Upper lobe of left lung (tissue), 6 donors: ENCODE measurements at regions not wholly inside any gene's neighbourhood (a gene's known extent, or its start where the extent isn't known, plus 50 kb on each side); places are given as distances from the start of the nearest gene placed in this dataset.

Source experiments
- ATAC-seq, 2 donors: fragments of 200-7000 bp; cut with Tn5 transposase; one replicate each; pipeline ENCODE4 v1.9.1; 2022; ENCODE audit warnings: mild to moderate bottlenecking in 2 of 2, moderate library complexity in 2 of 2; ENCODE audit not compliant: low FRiP score in 2 of 2
- DNase-seq, 2 donors: peaks; one replicate each; pipeline ENCODE4 v3.0.0-alpha.2; 2019 to 2020
- H3K27ac ChIP-seq, 4 donors: fragments of 200-600 bp; sonication (generic); one replicate each; pipeline ENCODE4 v1.5.1; 2016 to 2019
- H3K27me3 ChIP-seq, 4 donors: fragments of 200-600 bp; sonication (generic); one replicate each; pipeline ENCODE4 v1.5.1; 2017 to 2019
- H3K36me3 ChIP-seq, 4 donors: fragments of 200-600 bp; sonication (generic); one replicate each; pipeline ENCODE4 v1.5.1; 2016 to 2019
- H3K4me1 ChIP-seq, 4 donors: fragments of 200-600 bp; sonication (generic); one replicate each; pipeline ENCODE4 v1.5.1; 2018 to 2019
- H3K4me3 ChIP-seq, 4 donors: fragments of 200-600 bp; sonication (generic); one replicate each; pipeline ENCODE4 v1.5.1; 2017 to 2019; ENCODE audit warnings: mild to moderate bottlenecking in 2 of 4, moderate library complexity in 1 of 4
- H3K9me3 ChIP-seq, 4 donors: fragments of 200-600 bp; sonication (generic); one replicate each; pipeline ENCODE4 v1.5.1; 2018 to 2019
- CTCF ChIP-seq, 6 experiments: fragments of 450-650 bp in 4 of 6; fragments of 200-600 bp in 2 of 6; sonication (generic) in 2 of 6; IDR thresholded peaks; one replicate each; pipeline ENCODE4 v1.5.1; 2016 to 2019; ENCODE audit warnings: antibody characterized with exemption in 6 of 6
- EP300 ChIP-seq, 4 donors: sonication (generic); formaldehyde crosslinking; IDR thresholded peaks; one replicate each; pipeline ENCODE4 v1.5.1; 2017; ENCODE audit warnings: antibody characterized with exemption in 4 of 4, control low read depth in 2 of 4
- POLR2A ChIP-seq, 4 donors: fragments of 450-650 bp; IDR thresholded peaks; one replicate each; pipeline ENCODE4 v1.5.1; 2016 to 2017; ENCODE audit warnings: antibody characterized with exemption in 4 of 4, mild to moderate bottlenecking in 2 of 4
- POLR2AphosphoS5 ChIP-seq, 2 donors: sonication (generic); formaldehyde crosslinking; IDR thresholded peaks; one replicate each; pipeline ENCODE4 v1.5.1; 2017; ENCODE audit warnings: antibody characterized with exemption in 2 of 2
- WGBS, 2 donors: methylation state at CpG; one replicate each; pipeline ENCODE4 v1.1.5; 2017 to 2018; 5-methylcytosine and 5-hydroxymethylcytosine counted together
- donor health status: DM: no; HTN: no; CAD: no; lungs with moderate emphysema.
- donor health status: DM: no; HTN: yes; CAD: no; lungs with severe emphysema.

- ATAC-seq: no peak
- Histone ChIP-seq H3K9me3 (no peaks in the 10 kb centered on the region), H3K36me3 (no peaks in the 10 kb centered on the region), H3K4me1 (no peaks in the 10 kb centered on the region), H3K27ac (no peak overlapping the region), H3K4me3 (no peak overlapping the region), H3K27me3 (no peaks in the 10 kb centered on the region)
- TF ChIP-seq CTCF (IDR thresholded peaks at IDR 0.05) (no peak), POLR2AphosphoS5 (IDR thresholded peaks at IDR 0.05) (no peak), POLR2A (IDR thresholded peaks at IDR 0.05) (no peak), EP300 (IDR thresholded peaks at IDR 0.05) (no peak)
- peak in 1 of 2 donors; percentile 15 for DNase-seq
- 86 to 90% methylated on average over 11 to 17 of the region's 22 CpGs for WGBS, 2 donors
Measured at GRCh38 chr22:48477031-48477721, 1350.5 kb downstream of the BRD1 start.

- TF ChIP-seq EP300 (IDR thresholded peaks at IDR 0.05) (no peak), POLR2AphosphoS5 (IDR thresholded peaks at IDR 0.05) (no peak), POLR2A (IDR thresholded peaks at IDR 0.05) (no peak), CTCF (IDR thresholded peaks at IDR 0.05) (no peak)
- Histone ChIP-seq H3K27ac (no peak overlapping the region), H3K27me3 (no peaks in the 10 kb centered on the region), H3K9me3 (no peaks in the 10 kb centered on the region), H3K4me1 (no peaks in the 10 kb centered on the region), H3K36me3 (no peaks in the 10 kb centered on the region), H3K4me3 (no peak overlapping the region)
- ATAC-seq (no peak), DNase-seq (peak in 1 of 2 donors; percentile 14)
- 91 to 97% methylated on average over 4 to 5 of the region's 5 CpGs for WGBS, 2 donors
Measured at GRCh38 chr22:48476577-48476976, 1351.1 kb downstream of the BRD1 start.

- no peak overlapping the region for H3K4me3 ChIP-seq
- H3K9me3 ChIP-seq: no peaks in the 10 kb centered on the region
- 81 to 92% methylated on average over 15 of the region's 15 CpGs for WGBS, 2 donors
- H3K27ac ChIP-seq: no peak overlapping the region
- no peak for ATAC-seq
- TF ChIP-seq POLR2AphosphoS5 (IDR thresholded peaks at IDR 0.05): no peak
- TF ChIP-seq CTCF (IDR thresholded peaks at IDR 0.05): no peak
- no peak for TF ChIP-seq POLR2A (IDR thresholded peaks at IDR 0.05)
- TF ChIP-seq EP300 (IDR thresholded peaks at IDR 0.05): no peak
- no peaks in the 10 kb centered on the region for H3K4me1 ChIP-seq
- H3K27me3 ChIP-seq: no peaks in the 10 kb centered on the region
- no peaks in the 10 kb centered on the region for H3K36me3 ChIP-seq
- DNase-seq: peak in 1 of 2 donors; percentile 16
Measured at GRCh38 chr22:48475661-48476345, 1351.9 kb downstream of the BRD1 start.

GRCh38 chr22:48474881-48475280 is 1352.8 kb downstream of the BRD1 start:
- Histone ChIP-seq H3K9me3 (no peaks in the 10 kb centered on the region), H3K27me3 (no peaks in the 10 kb centered on the region), H3K4me3 (no peak overlapping the region), H3K36me3 (no peaks in the 10 kb centered on the region), H3K27ac (no peak overlapping the region), H3K4me1 (no peaks in the 10 kb centered on the region)
- WGBS, 2 donors: 75 to 87% methylated on average over 2 to 9 of the region's 9 CpGs
- TF ChIP-seq CTCF (IDR thresholded peaks at IDR 0.05) (no peak), POLR2AphosphoS5 (IDR thresholded peaks at IDR 0.05) (no peak), EP300 (IDR thresholded peaks at IDR 0.05) (no peak), POLR2A (IDR thresholded peaks at IDR 0.05) (no peak)
- ATAC-seq (no peak), DNase-seq (peak in 1 of 2 donors; percentile 8)
